HG02870 (cell line): ENCODE measurements at regions not wholly inside any gene's neighbourhood (a gene's known extent, or its start where the extent isn't known, plus 50 kb on each side); places are given as distances from the start of the nearest gene placed in this dataset.
"Not testable (repeated sequence)": the region's sequence is repeated elsewhere in the genome, so short reads cannot be mapped to it uniquely, and the experiment has no call there.

Source experiments
- ATAC-seq: cut with Tn5 transposase; IDR thresholded peaks from one replicate; pipeline ENCODE4 v1.9.1; 2021; ENCODE audit warnings: mild to moderate bottlenecking, moderate library complexity; ENCODE audit not compliant: unreplicated experiment

DNA sequence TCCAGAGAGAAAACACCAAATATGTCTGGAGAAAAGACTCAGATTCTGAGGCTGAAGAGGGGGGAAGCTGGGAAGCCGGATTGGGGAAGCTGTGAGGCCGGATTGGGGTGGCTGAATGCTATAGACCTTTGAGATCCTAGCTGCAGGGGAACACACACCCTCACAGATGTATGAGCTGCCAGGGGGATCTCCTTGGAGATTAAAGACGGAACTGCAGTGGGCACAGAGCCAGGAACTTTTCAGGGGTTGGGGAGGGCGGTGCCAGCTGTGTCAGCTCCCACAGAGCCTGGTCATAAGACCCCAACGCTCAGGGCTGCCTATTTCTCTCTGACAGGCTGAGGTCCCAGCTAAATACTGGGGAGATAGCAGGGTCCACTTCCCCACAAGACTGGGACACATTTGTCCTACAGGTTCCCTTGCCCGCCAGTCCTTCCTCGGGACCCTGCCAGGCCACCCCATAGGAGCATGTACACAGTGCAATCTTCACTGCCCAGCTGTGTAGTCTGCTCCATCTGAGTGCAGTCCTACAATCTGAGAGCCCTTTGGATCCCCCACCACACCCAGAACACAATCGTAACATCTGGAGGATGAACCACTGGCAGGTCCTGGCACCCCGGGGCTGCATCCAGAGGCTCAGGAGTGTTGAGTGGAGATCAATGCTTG, 1893.9 kb downstream of the PCDH9 start:
- no peak for ATAC-seq

DNA sequence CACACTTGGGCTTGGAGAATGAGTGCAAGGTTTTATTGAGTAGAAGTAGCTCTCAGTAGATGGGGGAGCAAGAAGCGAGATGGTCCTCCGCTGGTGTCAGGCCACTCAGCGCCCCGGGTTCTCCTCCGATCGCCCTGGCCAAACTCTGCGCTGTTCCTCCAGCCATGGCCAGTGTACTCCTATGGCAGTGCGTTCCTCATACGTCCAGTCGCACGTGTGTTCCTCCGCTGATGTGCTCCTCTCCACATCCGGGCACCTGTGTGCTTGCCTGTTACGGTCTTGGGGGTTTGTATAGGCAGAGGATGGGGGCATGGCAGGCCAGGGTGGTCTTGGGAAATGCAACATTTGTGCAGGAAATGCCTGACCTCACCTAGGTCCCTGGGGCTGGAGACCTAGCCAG, 1899.4 kb downstream of the PCDH9 start:
- ATAC-seq: no peak

GRCh38 chr13:65330287-65330686, 1899.8 kb downstream of the PCDH9 start:
- no peak for ATAC-seq

- not testable (repeated sequence) for ATAC-seq
Observed at GRCh38 chr13:65323192-65323591, 1906.9 kb downstream of the PCDH9 start.

DNA sequence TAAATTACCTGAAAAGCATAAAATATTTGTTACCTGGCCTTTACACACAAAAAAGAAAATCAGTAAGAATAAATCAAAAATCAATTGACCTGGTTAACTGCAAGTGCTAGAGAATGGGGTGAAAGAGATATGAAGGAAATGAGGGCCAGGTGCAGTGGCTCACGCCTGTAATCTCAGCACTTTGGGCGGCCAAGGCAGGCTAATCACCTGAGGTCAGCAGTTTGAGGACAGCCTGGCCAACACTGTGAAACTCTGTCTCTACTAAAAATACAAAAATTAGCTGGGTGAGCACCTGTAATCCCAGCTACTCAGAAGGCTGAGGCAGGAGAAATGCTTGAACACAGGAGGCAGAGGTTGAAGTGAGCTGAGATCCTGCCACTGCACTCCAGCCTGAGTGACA, 1908.7 kb downstream of the PCDH9 start:
- ATAC-seq: not testable (repeated sequence)

- no peak for ATAC-seq
Observed at GRCh38 chr13:65314008-65314407, 1916.1 kb downstream of the PCDH9 start.

GRCh38 chr13:65310663-65311328, 1919.3 kb downstream of the PCDH9 start:
- ATAC-seq: no peak

DNA sequence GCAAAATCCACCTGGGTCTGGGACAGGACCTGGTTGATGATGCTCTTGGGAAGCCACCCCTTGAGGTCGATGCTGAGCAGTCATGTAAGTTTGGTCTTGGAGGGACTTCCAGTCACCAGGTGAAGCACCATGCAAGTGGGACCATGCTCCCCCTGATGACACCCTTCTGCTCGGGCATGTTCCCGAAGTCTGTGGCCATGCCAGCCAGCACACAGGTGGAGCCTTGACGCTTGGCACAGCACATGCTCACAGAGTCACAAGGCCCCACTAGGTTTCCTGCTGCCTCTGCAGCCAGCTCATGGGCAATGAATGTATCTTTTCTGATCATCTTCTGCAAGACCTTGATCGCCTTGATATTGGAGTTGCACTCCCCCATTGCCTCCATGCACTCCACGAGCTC, 1920.2 kb downstream of the PCDH9 start:
- no peak for ATAC-seq

DNA sequence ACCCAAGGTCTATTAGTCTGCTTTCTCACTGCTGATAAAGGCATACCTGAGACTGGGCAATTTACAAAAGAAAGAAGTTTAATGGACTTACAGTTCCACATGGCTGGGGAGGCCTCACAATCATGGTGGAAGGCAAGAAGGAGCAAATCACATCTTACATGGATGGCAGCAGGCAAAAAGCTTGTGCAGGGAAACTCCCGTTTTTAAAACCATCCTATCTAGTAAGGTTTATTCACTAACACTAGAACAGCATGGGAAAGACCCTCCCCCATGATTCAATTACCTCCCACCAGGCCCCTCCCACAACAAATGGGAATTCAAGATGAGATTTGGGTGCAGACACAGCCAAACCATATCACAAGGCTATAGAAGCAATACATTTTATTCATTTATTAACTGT, 1921.4 kb downstream of the PCDH9 start:
- not testable (repeated sequence) for ATAC-seq

DNA sequence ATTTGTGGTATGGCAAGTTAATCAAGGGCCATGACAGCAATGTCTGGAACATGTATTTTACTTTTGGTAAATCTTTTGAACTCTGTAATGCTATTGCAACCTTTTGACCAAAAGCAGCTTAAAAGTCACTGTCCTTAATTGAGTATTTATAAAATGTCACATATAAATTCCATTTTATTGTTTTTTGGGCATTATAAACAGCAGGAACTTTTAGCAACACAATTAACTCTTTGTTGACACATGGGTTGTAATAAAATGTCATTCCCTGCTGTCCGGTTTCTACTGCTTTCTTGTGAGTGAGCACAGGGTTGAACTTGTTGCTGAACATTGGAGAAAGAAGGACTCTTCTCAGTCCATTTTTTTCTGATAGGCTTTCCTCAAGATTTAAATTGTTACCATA, 1923.1 kb downstream of the PCDH9 start:
- no peak for ATAC-seq

GRCh38 chr13:65302691-65303090, 1927.4 kb downstream of the PCDH9 start:
- ATAC-seq: no peak

GRCh38 chr13:65301506-65301905, 1928.6 kb downstream of the PCDH9 start:
- ATAC-seq: no peak

DNA sequence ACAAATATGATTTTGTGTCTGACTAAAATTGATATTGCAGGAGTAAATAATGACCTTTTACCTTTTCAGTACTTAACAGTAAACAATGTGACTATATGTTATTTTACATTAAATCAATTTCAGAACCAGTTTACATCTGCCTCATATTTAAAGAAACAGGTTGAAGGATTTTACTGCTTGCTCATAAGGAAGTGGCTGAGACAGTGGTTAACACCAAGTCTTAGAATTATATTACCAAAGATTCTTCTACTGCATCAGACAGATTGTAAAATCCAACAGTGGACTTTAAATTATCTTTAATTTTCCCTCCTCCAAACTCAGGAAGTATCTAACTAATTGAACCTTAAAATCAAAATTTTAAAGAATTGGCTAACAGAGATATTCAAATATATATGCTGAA, 1929.9 kb downstream of the PCDH9 start:
- ATAC-seq: no peak

DNA sequence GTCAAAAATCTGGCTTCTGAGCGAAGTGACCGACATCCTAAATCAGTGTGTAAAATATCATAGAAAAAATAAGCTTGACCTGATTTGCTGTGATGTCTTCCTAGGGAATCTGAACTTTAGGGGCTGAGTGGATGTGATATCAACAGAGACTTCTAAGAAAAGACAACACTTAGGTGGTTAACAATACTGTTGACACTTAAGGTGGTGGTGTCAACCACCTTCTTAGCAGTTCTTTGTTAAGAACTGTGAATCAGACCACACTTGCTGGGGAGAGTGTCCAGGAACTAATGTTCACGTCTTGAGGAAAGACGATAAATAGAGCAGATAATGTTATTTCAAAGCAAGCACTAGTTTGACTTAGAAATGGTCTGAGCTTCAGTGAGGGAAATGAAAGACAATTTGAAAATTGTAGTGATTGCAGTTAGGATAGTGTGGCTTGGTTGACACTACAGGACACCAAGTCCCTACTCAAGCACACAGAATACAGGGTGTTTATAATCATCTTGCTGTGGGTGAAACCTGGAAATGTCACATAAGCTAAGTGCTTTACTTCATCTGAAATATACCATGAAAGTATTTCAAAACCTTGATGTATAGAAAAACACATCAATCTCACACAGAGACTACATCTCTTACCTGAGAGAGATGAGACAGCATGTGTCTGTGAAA, 1936.5 kb downstream of the PCDH9 start:
- ATAC-seq: no peak

DNA sequence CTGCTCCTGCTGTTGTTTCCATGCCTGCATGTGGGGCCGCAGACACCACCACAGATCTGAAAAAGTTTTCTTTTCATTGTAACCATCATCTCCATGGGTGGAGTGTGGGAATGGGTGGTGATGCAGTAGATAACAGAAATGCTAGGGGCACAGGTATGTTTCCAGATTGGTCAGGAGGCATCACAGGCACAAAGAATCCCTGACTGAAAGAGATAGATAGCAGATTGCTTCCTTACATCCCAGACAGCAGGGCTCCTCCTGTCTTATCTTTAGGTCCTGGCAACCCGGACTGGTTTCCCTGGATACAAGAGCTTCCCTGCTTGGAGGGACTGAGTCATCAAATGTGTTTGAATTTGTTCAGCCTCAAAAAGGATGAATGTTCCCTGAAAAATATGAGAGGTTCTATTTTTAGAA, 1937.6 kb downstream of the PCDH9 start:
- no peak for ATAC-seq

GRCh38 chr13:65287405-65287804, 1942.7 kb downstream of the PCDH9 start:
- no peak for ATAC-seq

DNA sequence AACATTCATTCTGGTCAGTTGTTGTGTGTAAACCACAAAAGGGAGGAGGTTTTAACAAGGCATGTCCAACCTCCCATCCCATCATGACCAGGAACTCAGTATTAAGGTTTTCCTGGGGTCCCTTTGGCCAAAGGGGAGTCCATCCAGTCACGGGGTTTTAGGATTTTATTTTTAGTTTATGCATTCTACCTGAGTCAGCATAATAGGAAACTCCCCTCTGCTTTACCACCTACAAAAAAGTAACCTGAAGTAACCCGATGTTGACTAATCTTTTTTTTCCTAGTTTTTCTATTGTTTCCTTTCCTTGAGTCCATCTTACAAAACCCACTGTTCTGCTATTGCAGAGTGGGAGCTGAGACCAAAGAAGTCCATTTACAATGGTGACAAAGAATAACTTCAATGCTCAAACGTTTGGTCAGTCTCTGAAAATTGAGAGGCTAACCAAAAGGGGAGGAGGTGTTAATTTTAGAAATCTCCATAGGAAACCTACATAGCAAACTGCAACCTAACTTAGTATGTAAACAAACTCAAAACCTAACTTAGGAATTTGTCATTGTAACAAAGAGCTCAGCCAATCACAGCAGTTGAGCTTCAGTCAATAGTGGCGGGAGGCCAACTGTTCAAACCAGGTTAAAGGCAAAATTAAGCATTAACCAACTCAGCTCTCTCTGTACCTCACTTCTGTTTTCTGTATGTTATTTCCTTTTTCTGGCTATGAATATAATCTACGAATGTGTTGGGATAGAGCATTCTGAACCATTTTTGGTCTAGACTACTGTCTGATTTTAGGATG, 1954.1 kb downstream of the PCDH9 start:
- ATAC-seq: no peak

DNA sequence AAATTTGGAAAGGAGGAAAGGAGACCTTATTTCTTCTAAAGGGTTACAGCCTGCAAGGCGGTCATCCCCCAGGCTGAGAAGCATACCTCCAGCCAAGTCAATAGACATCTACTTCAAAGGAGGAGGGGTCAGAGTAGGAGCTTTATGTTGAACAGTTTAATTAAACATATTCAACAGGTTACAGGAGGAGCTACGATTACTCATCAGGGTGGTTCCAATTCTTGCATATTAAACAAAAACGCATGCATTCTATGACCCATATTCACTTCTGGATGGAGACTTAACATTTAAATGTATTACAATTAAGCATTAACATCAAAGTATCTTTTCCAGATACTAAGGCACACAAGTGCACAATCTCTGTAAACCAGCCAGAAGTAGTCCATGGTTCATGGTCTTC, 1955.0 kb downstream of the PCDH9 start:
- ATAC-seq: no peak

DNA sequence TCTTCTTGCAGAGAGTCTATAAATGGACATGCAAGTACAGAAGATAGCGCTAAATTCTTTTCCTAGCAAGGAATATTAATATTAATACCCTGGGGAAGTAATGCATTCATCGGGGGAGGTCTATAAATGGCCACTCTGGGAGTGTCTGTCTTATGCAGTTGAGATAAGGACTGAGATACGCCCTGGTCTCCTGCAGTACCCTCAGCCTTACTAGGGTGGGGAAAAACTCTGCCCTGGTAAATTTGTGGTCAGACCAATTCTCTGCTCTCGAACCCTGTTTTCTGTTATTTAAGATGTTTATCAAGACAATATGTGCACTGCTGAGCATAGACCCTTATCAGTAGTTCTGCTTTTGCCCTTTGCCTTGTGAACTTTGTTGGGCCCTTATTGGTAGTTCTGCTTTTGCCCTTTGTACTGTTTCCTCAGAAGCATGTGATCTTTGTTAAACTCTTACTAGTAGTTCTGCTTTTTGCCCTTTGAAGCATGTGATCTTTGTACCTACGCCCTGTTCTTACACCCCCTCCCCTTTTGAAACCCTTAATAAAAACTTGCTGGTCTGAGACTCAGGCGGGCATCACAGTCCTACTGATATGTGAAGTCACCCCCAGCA, 1956.2 kb downstream of the PCDH9 start:
- ATAC-seq: not testable (repeated sequence)

DNA sequence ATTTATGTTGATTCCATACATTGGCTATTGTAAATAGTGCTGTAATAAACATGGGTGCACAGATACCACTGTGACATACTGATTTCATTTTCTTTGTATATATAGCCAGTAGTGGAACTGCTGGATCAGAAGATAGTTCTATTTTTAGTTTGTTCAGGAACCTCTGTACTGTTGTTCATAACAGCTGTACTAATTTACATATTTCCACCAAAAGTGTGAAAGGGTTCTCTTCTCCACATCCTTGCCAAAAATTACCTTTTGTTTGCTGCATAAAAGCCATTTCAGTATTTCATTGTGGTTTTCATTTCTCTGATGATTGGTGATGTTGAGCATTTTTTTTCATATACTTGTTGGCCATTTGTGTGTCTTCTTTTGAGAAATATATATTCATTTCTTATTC, 1962.1 kb downstream of the PCDH9 start:
- ATAC-seq: no peak

DNA sequence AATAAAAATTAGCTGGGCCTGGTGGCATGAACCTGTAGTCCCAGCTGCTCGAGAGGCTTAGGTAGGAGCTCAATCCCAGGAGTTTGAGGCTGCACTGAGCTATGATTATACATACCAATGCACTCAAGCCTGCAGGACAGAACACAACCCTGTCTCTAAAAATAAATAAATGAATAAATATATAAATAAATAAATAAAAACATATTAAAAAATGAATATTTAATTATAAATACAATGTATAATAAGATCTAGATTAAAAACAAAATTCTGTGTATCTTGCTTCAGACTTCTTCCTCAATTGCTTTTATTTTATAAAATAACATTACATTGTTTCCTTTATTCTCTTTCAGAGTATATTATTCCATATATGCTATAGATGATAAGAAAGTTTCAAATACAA, 1964.1 kb downstream of the PCDH9 start:
- ATAC-seq: no peak
